ENCODE measurements at regions not wholly inside any gene's neighbourhood (a gene's known extent, or its start where the extent isn't known, plus 50 kb on each side); places are given as distances from the start of the nearest gene placed in this dataset.

GRCh38 chr14:62381311-62382070 is 619.3 kb downstream of the SNAPC1 start:
- no peaks in the 10 kb centered on the region for H3K27me3 Mint-ChIP-seq
- H3K4me3 Mint-ChIP-seq = no peak overlapping the region
- no peak overlapping the region for H3K27ac Mint-ChIP-seq
- no peaks in the 10 kb centered on the region for H3K4me1 Mint-ChIP-seq (ENCODE audit: low read depth)
- intact Hi-C loops (cut with micrococcal nuclease) = no loop called here
- no peaks in the 10 kb centered on the region for H3K36me3 Mint-ChIP-seq (ENCODE audit: low read depth)
- peaks cover 19% of the 10 kb centered on the region for H3K9me3 Mint-ChIP-seq

- H3K4me1 Mint-ChIP-seq (ENCODE audit: low read depth) = no peaks in the 10 kb centered on the region
- intact Hi-C loops (cut with micrococcal nuclease) = no loop called here
- no peak overlapping the region for H3K4me3 Mint-ChIP-seq
- H3K27ac Mint-ChIP-seq = no peak overlapping the region
- no peaks in the 10 kb centered on the region for H3K36me3 Mint-ChIP-seq (ENCODE audit: low read depth)
- no peaks in the 10 kb centered on the region for H3K27me3 Mint-ChIP-seq
- H3K9me3 Mint-ChIP-seq = peaks cover 10% of the 10 kb centered on the region
Measured at GRCh38 chr14:62409169-62409568, 636.1 kb downstream of the KCNH5 start.

GRCh38 chr14:62409626-62410300 is 635.5 kb downstream of the KCNH5 start:
- intact Hi-C loops (cut with micrococcal nuclease) = no loop called here
- no peaks in the 10 kb centered on the region for H3K4me1 Mint-ChIP-seq (ENCODE audit: low read depth)
- no peak overlapping the region for H3K27ac Mint-ChIP-seq
- no peaks in the 10 kb centered on the region for H3K27me3 Mint-ChIP-seq
- no peak overlapping the region for H3K4me3 Mint-ChIP-seq
- H3K36me3 Mint-ChIP-seq (ENCODE audit: low read depth) = no peaks in the 10 kb centered on the region
- peaks cover 4% of the 10 kb centered on the region for H3K9me3 Mint-ChIP-seq

- no peak overlapping the region for H3K27ac Mint-ChIP-seq
- peaks cover 20% of the 10 kb centered on the region for H3K9me3 Mint-ChIP-seq
- no peak overlapping the region for H3K4me3 Mint-ChIP-seq
- no peaks in the 10 kb centered on the region for H3K4me1 Mint-ChIP-seq (ENCODE audit: low read depth)
- intact Hi-C loops (cut with micrococcal nuclease) = no loop called here
- H3K36me3 Mint-ChIP-seq (ENCODE audit: low read depth) = no peaks in the 10 kb centered on the region
- no peaks in the 10 kb centered on the region for H3K27me3 Mint-ChIP-seq
Measured at GRCh38 chr14:62420847-62421246, 624.4 kb downstream of the KCNH5 start.

- H3K4me1 Mint-ChIP-seq (ENCODE audit: low read depth) = no peaks in the 10 kb centered on the region
- intact Hi-C loops (cut with micrococcal nuclease) = no loop called here
- H3K9me3 Mint-ChIP-seq = peaks cover 69% of the 10 kb centered on the region
- no peaks in the 10 kb centered on the region for H3K36me3 Mint-ChIP-seq (ENCODE audit: low read depth)
- H3K27me3 Mint-ChIP-seq = no peaks in the 10 kb centered on the region
- H3K4me3 Mint-ChIP-seq = no peak overlapping the region
- H3K27ac Mint-ChIP-seq = no peak overlapping the region
Measured at GRCh38 chr14:62428429-62429203, 616.6 kb downstream of the KCNH5 start.

GRCh38 chr14:62429683-62430082 is 615.6 kb downstream of the KCNH5 start:
- Mint-ChIP-seq H3K4me3 (no peak overlapping the region), H3K27me3 (no peaks in the 10 kb centered on the region), H3K36me3 (ENCODE audit: low read depth) (no peaks in the 10 kb centered on the region), H3K9me3 (peaks cover 77% of the 10 kb centered on the region), H3K4me1 (ENCODE audit: low read depth) (no peaks in the 10 kb centered on the region), H3K27ac (no peak overlapping the region)
- intact Hi-C loops (cut with micrococcal nuclease) = no loop called here

GRCh38 chr14:62431496-62431895 is 613.8 kb downstream of the KCNH5 start:
- Mint-ChIP-seq H3K4me1 (ENCODE audit: low read depth) (no peaks in the 10 kb centered on the region), H3K27ac (no peak overlapping the region), H3K27me3 (no peaks in the 10 kb centered on the region), H3K36me3 (ENCODE audit: low read depth) (no peaks in the 10 kb centered on the region), H3K9me3 (peaks cover 73% of the 10 kb centered on the region), H3K4me3 (no peak overlapping the region)
- intact Hi-C loops (cut with micrococcal nuclease) = no loop called here

- Mint-ChIP-seq H3K4me3 (no peak overlapping the region), H3K36me3 (ENCODE audit: low read depth) (no peaks in the 10 kb centered on the region), H3K27ac (no peak overlapping the region), H3K4me1 (ENCODE audit: low read depth) (no peaks in the 10 kb centered on the region), H3K27me3 (no peaks in the 10 kb centered on the region), H3K9me3 (peaks cover 69% of the 10 kb centered on the region)
- intact Hi-C loops (cut with micrococcal nuclease) = no loop called here
Measured at GRCh38 chr14:62432955-62433354, 612.3 kb downstream of the KCNH5 start.

GRCh38 chr14:62436261-62436660 is 609.0 kb downstream of the KCNH5 start:
- peaks cover 87% of the 10 kb centered on the region for H3K9me3 Mint-ChIP-seq
- H3K4me1 Mint-ChIP-seq (ENCODE audit: low read depth) = no peaks in the 10 kb centered on the region
- H3K27me3 Mint-ChIP-seq = no peaks in the 10 kb centered on the region
- H3K4me3 Mint-ChIP-seq = no peak overlapping the region
- intact Hi-C loops (cut with micrococcal nuclease) = no loop called here
- no peaks in the 10 kb centered on the region for H3K36me3 Mint-ChIP-seq (ENCODE audit: low read depth)
- no peak overlapping the region for H3K27ac Mint-ChIP-seq

GRCh38 chr14:62439210-62439609 is 606.0 kb downstream of the KCNH5 start:
- Mint-ChIP-seq H3K9me3 (peaks cover 88% of the 10 kb centered on the region), H3K4me3 (no peak overlapping the region), H3K4me1 (ENCODE audit: low read depth) (no peaks in the 10 kb centered on the region), H3K27ac (no peak overlapping the region), H3K36me3 (ENCODE audit: low read depth) (no peaks in the 10 kb centered on the region), H3K27me3 (no peaks in the 10 kb centered on the region)
- intact Hi-C loops (cut with micrococcal nuclease) = no loop called here

- H3K36me3 Mint-ChIP-seq (ENCODE audit: low read depth) = no peaks in the 10 kb centered on the region
- no peak overlapping the region for H3K4me3 Mint-ChIP-seq
- H3K27me3 Mint-ChIP-seq = no peaks in the 10 kb centered on the region
- no peak overlapping the region for H3K27ac Mint-ChIP-seq
- intact Hi-C loops (cut with micrococcal nuclease) = no loop called here
- no peaks in the 10 kb centered on the region for H3K4me1 Mint-ChIP-seq (ENCODE audit: low read depth)
- peaks cover 72% of the 10 kb centered on the region for H3K9me3 Mint-ChIP-seq
Measured at GRCh38 chr14:62443796-62444195, 601.5 kb downstream of the KCNH5 start.

GRCh38 chr14:62445570-62445969 is 599.7 kb downstream of the KCNH5 start:
- Mint-ChIP-seq H3K4me1 (ENCODE audit: low read depth) (no peaks in the 10 kb centered on the region), H3K27ac (no peak overlapping the region), H3K27me3 (no peaks in the 10 kb centered on the region), H3K4me3 (no peak overlapping the region), H3K36me3 (ENCODE audit: low read depth) (no peaks in the 10 kb centered on the region), H3K9me3 (peaks cover 64% of the 10 kb centered on the region)
- intact Hi-C loops (cut with micrococcal nuclease) = no loop called here

- Mint-ChIP-seq H3K9me3 (peaks cover 41% of the 10 kb centered on the region), H3K27ac (no peak overlapping the region), H3K4me1 (ENCODE audit: low read depth) (no peaks in the 10 kb centered on the region), H3K4me3 (no peak overlapping the region), H3K27me3 (no peaks in the 10 kb centered on the region), H3K36me3 (ENCODE audit: low read depth) (no peaks in the 10 kb centered on the region)
- intact Hi-C loops (cut with micrococcal nuclease) = no loop called here
Measured at GRCh38 chr14:62451221-62451620, 594.0 kb downstream of the KCNH5 start.

- Mint-ChIP-seq H3K36me3 (ENCODE audit: low read depth) (no peaks in the 10 kb centered on the region), H3K9me3 (peaks cover 32% of the 10 kb centered on the region), H3K4me3 (no peak overlapping the region), H3K27me3 (no peaks in the 10 kb centered on the region), H3K27ac (no peak overlapping the region), H3K4me1 (ENCODE audit: low read depth) (no peaks in the 10 kb centered on the region)
- intact Hi-C loops (cut with micrococcal nuclease) = no loop called here
Measured at GRCh38 chr14:62453226-62453625, 592.0 kb downstream of the KCNH5 start.

All from dendritic cell treated with granulocyte-macrophage colony-stimulating factor and Interleukin-4, amounts not matched to agents 40 ng/mL and 50 ng/mL, for 4 days (primary cell).